RWPE2 (cell line): ENCODE measurements at regions not wholly inside any gene's neighbourhood (a gene's known extent, or its start where the extent isn't known, plus 50 kb on each side); places are given as distances from the start of the nearest gene placed in this dataset.

Experiments
- ATAC-seq: fragments of 200-7000 bp; cut with Tn5 transposase; 3 replicates; pipeline ENCODE4 v1.9.1; 2021; ENCODE audit warnings: low read depth
- DNase-seq: peaks from one replicate; pipeline ENCODE4 v3.0.0-alpha.2; 2020; ENCODE audit warnings: low spot score
- H3K27ac ChIP-seq: fragments of 450-650 bp; 2 replicates; pipeline ENCODE4 v1.5.1; 2017; ENCODE audit warnings: mild to moderate bottlenecking; ENCODE audit not compliant: poor library complexity, severe bottlenecking
- H3K27me3 ChIP-seq: fragments of 250-450 bp; sonication (Bioruptor Pico); 2 replicates; pipeline ENCODE4 v1.5.1; 2021; ENCODE audit warnings: mild to moderate bottlenecking, moderate library complexity; ENCODE audit not compliant: insufficient read depth, poor library complexity, severe bottlenecking
- H3K36me3 ChIP-seq: fragments of 250-450 bp; sonication (Bioruptor Pico); 2 replicates; pipeline ENCODE4 v1.5.1; 2020; ENCODE audit warnings: low read depth, mild to moderate bottlenecking, moderate library complexity
- H3K4me1 ChIP-seq: fragments of 250-450 bp; sonication (Bioruptor Pico); 2 replicates; pipeline ENCODE4 v1.5.1; 2021; ENCODE audit warnings: mild to moderate bottlenecking, moderate library complexity; ENCODE audit not compliant: insufficient read depth, poor library complexity, severe bottlenecking
- H3K4me3 ChIP-seq: fragments of 250-450 bp; sonication (Bioruptor Pico); 2 replicates; pipeline ENCODE4 v1.5.1; 2021; ENCODE audit warnings: mild to moderate bottlenecking, moderate library complexity; ENCODE audit not compliant: severe bottlenecking
- H3K9me3 ChIP-seq: fragments of 250-450 bp; sonication (Bioruptor Pico); 2 replicates; pipeline ENCODE4 v1.5.1; 2021; ENCODE audit warnings: mild to moderate bottlenecking, moderate library complexity; ENCODE audit not compliant: severe bottlenecking
- CTCF ChIP-seq: fragments of 450-650 bp; IDR thresholded peaks from one replicate; pipeline ENCODE4 v1.5.1; 2017; ENCODE audit warnings: mild to moderate bottlenecking, moderate library complexity; ENCODE audit not compliant: poor library complexity, severe bottlenecking

GRCh38 chr3:24663406-24663805 lies 168.8 kb upstream of the THRB start:
- no peak for ATAC-seq
- Histone ChIP-seq H3K27me3 (no peaks in the 10 kb centered on the region), H3K4me3 (no peak overlapping the region), H3K4me1 (no peaks in the 10 kb centered on the region), H3K27ac (no peak overlapping the region), H3K36me3 (no peaks in the 10 kb centered on the region), H3K9me3 (no peaks in the 10 kb centered on the region)
- DNase-seq, result no peak
- no peak for TF ChIP-seq CTCF

- H3K9me3 ChIP-seq, result no peaks in the 10 kb centered on the region
- DNase-seq, result no peak
These were observed 173.4 kb upstream of the THRB start for GRCh38 chr3:24668039-24668438.

GRCh38 chr3:24670871-24671270 lies 176.2 kb upstream of the THRB start:
- no peak for ATAC-seq

More at GRCh38 chr3:24668039-24668438, 173.4 kb upstream of the THRB start:
- no peak overlapping the region for H3K4me3 ChIP-seq
- H3K4me1 ChIP-seq, result no peaks in the 10 kb centered on the region
- H3K36me3 ChIP-seq, result no peaks in the 10 kb centered on the region
- no peak for TF ChIP-seq CTCF
- no peak for ATAC-seq
- no peaks in the 10 kb centered on the region for H3K27me3 ChIP-seq
- H3K27ac ChIP-seq, result no peak overlapping the region

GRCh38 chr3:24673596-24673995 lies 178.9 kb upstream of the THRB start:
- no peak for ATAC-seq
- H3K4me3 ChIP-seq, result no peak overlapping the region

More at GRCh38 chr3:24670871-24671270, 176.2 kb upstream of the THRB start:
- Histone ChIP-seq H3K27ac (no peak overlapping the region), H3K4me3 (no peak overlapping the region), H3K4me1 (no peaks in the 10 kb centered on the region), H3K9me3 (no peaks in the 10 kb centered on the region), H3K27me3 (no peaks in the 10 kb centered on the region), H3K36me3 (no peaks in the 10 kb centered on the region)
- no peak for TF ChIP-seq CTCF
- no peak for DNase-seq

GRCh38 chr3:24674261-24674660 lies 179.6 kb upstream of the THRB start:
- H3K4me1 ChIP-seq, result peaks cover 17% of the 10 kb centered on the region
- ATAC-seq, result no peak
- no peak for DNase-seq

More at GRCh38 chr3:24673596-24673995, 178.9 kb upstream of the THRB start:
- H3K27me3 ChIP-seq, result no peaks in the 10 kb centered on the region
- no peak for DNase-seq
- H3K4me1 ChIP-seq, result peaks cover 10% of the 10 kb centered on the region
- H3K36me3 ChIP-seq, result no peaks in the 10 kb centered on the region
- H3K9me3 ChIP-seq, result no peaks in the 10 kb centered on the region
- no peak overlapping the region for H3K27ac ChIP-seq
- TF ChIP-seq CTCF, result no peak

More at GRCh38 chr3:24674261-24674660, 179.6 kb upstream of the THRB start:
- TF ChIP-seq CTCF, result no peak
- Histone ChIP-seq H3K27me3 (no peaks in the 10 kb centered on the region), H3K36me3 (no peaks in the 10 kb centered on the region), H3K9me3 (no peaks in the 10 kb centered on the region), H3K4me3 (no peak overlapping the region), H3K27ac (no peak overlapping the region)
